Coronary artery (tissue), 2 donors: ENCODE measurements at regions not wholly inside any gene's neighbourhood (a gene's known extent, or its start where the extent isn't known, plus 50 kb on each side); places are given as distances from the start of the nearest gene placed in this dataset.

Experiments
- DNase-seq: peaks from one replicate; pipeline ENCODE4 v3.0.0-alpha.2; 2017; ENCODE audit warnings: low spot score
- H3K27ac ChIP-seq, 2 donors: fragments of 200-600 bp; sonication (generic); one replicate each; pipeline ENCODE4 v1.5.1; 2016 to 2019
- H3K4me3 ChIP-seq: fragments of 200-600 bp; sonication (generic); 2 replicates; pipeline ENCODE4 v1.5.1; 2016; ENCODE audit warnings: mild to moderate bottlenecking, moderate library complexity
- TF ChIP-seq, protein P1 (sequence below): fragments of 200-600 bp; sonication (generic); IDR thresholded peaks from one replicate; pipeline ENCODE4 v1.5.1; 2019; ENCODE audit warnings: antibody characterized with exemption

DNA sequence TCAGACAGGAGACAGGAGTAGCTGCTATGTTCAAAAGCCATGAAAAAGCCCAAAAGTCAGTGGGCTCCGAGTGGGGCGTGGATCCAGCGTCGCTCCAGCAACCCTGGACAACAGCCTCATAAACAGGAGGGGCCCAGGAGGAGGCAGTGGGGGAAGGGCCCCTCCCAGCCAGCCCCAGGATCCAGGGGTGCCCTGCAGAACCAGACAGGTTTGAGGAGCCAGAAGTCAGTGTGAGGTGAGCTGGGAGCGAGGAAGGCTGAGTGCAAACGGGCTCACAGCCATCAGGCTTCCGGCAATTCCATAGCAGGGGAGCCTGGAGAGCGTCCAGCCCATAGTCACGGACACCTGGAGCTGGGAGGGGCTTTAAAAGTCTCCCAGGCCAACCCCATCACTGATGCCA, 217.7 kb downstream of the MN1 start:
- no peak overlapping the region for H3K27ac ChIP-seq
- no peak for DNase-seq

DNA sequence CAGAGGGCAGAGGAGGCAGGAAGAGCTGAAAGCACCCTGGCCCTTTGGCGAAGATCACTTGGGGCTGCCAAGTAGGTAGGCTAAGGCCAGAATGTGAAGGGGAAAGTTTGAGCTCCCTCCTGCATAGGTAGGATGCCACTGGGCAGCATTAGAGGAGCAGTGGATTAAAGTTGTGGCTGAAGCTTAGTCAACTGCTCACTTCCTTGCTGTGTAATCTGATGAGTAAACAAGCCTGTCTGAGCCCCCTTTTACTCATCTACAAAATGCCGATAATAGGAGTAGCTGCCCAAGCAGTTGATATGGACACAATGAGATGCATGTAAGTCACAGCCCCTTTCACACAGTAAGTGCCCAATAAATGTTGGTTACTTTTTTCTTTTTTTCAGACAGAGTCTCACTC, 216.4 kb downstream of the MN1 start:
- no peak overlapping the region for H3K4me3 ChIP-seq
- no peak overlapping the region for H3K27ac ChIP-seq
- DNase-seq, result no peak
- TF ChIP-seq, protein P1, sequence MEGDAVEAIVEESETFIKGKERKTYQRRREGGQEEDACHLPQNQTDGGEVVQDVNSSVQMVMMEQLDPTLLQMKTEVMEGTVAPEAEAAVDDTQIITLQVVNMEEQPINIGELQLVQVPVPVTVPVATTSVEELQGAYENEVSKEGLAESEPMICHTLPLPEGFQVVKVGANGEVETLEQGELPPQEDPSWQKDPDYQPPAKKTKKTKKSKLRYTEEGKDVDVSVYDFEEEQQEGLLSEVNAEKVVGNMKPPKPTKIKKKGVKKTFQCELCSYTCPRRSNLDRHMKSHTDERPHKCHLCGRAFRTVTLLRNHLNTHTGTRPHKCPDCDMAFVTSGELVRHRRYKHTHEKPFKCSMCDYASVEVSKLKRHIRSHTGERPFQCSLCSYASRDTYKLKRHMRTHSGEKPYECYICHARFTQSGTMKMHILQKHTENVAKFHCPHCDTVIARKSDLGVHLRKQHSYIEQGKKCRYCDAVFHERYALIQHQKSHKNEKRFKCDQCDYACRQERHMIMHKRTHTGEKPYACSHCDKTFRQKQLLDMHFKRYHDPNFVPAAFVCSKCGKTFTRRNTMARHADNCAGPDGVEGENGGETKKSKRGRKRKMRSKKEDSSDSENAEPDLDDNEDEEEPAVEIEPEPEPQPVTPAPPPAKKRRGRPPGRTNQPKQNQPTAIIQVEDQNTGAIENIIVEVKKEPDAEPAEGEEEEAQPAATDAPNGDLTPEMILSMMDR, result no peak

More for the DNA sequence above, 217.7 kb downstream of the MN1 start:
- no peak overlapping the region for H3K4me3 ChIP-seq
- TF ChIP-seq, protein P1, result no peak

DNA sequence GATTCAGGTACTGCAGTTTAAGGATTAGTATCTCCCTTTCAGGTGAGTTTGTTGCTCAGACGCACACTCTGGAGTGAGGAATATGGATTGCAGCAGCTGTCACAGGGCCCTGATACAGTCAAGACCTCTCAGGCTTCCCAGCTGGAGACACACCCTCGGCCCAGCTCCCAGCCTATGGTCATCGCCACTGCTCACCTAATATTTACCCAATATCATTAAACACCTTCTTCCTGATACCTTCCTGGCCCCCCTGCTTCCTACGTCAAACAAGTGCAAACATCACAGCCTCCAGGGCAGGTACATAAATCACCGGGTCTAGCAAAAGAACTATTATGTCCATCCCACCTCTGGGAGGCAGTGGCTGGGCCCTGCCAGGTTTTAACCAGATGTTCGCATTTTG, 213.3 kb downstream of the MN1 start:
- DNase-seq, result no peak
- no peak overlapping the region for H3K27ac ChIP-seq
- no peak overlapping the region for H3K4me3 ChIP-seq
- TF ChIP-seq, protein P1, result no peak

DNA sequence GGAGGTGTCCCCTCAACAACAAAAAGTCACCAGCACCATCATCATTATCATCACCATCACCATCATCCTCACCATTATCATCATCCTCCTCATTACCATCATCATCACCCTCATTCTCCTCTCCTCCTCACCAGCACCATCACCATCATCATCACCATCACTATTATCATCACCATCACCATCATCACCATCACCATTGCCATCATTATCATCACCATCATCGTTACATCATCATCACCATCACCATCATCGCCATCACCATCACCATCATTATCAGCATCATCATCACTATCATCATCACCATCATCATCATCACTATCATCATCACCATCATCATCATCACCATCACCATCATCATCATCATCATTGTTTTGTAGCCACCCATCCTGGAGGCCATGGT, 212.6 kb downstream of the MN1 start:
- Histone ChIP-seq H3K27ac (no peak overlapping the region), H3K4me3 (no peak overlapping the region)
- no peak for DNase-seq
- TF ChIP-seq, protein P1, result no peak

DNA sequence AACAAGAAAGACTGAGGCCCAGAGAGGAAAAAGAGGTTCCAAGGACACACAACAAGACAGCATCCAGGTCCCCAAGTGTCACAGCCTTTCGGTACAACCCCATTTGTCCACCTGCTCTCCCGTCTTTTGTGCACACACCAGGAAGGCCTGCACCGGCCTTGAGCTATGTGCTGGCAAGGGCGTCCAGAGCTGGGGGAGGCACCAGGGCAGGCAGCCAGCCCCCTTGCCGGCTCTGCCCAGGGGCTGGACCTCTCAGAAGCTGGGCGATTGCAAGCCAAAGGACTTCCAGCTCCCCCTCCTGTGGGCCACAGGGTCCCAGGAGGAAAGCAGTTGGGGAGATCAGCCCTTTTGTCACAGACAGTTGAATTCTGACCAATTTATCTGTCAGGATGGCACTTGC, 210.5 kb downstream of the MN1 start:
- TF ChIP-seq, protein P1, result no peak
- H3K27ac ChIP-seq, result no peak overlapping the region
- DNase-seq, result no peak
- no peak overlapping the region for H3K4me3 ChIP-seq

DNA sequence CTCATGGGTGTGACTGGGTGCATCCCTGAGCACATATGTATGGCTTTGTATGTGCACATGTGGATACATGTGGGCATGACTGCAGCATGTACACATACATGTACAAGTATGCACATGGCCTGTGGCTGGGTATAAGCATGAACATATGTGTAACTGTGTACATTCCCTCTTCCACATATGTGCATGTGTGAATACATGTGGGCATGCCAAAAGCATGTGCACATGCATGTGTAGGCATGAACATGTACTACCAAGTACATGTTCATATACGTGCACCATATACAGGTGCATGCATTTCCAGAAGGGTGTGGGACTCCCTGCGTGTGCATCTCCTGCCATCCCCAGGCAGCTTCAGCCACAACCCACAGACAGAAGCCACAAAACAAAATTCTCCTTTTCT, 208.2 kb downstream of the MN1 start:
- H3K4me3 ChIP-seq, result no peak overlapping the region
- H3K27ac ChIP-seq, result no peak overlapping the region
- TF ChIP-seq, protein P1, result no peak
- DNase-seq, result no peak

DNA sequence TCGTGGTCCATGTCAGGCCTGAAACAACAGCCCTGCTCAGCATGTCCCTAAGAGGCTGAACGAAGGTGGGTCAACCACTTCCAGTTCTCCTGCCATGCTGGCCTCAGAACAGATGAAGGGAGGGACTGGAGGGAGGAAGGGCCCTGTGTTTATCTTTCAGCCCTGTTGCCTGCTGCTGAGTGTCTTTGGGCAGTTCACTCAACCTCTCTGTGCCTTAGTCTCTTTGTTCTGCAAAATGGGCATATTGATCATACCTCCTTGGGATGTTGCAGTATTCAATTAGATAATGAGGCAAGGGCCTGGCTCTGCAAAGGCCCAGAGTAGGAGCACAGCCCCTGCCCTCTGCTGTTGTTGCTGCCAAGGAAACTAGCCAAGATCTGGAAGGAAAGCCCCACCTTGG, 207.5 kb downstream of the MN1 start:
- TF ChIP-seq, protein P1, result no peak
- H3K4me3 ChIP-seq, result no peak overlapping the region
- no peak for DNase-seq
- no peak overlapping the region for H3K27ac ChIP-seq
